ENCODE measurements at regions not wholly inside any gene's neighbourhood (a gene's known extent, or its start where the extent isn't known, plus 50 kb on each side); places are given as distances from the start of the nearest gene placed in this dataset.

- no peak overlapping the region for H3K4me3 ChIP-seq
- H3K4me1 ChIP-seq (replicated peaks in 1 of 2): no peaks in the 10 kb centered on the region
- no peaks in the 10 kb centered on the region for H3K36me3 ChIP-seq (replicated peaks in 1 of 2)
- intact Hi-C loops (cut with DNase I): no loop called here
- no peak for TF ChIP-seq CTCF (IDR thresholded peaks at IDR 0.05)
- 14 to 24% (median 22%) methylated on average over 2 of the region's 2 CpGs for WGBS, 4 donors
- no peak for DNase-seq
- H3K27ac ChIP-seq: no peak overlapping the region
- H3K27me3 ChIP-seq: no peaks in the 10 kb centered on the region
- H3K9me3 ChIP-seq (replicated peaks in 1 of 3): no peaks in the 10 kb centered on the region
These were observed 888.4 kb upstream of the GJE1 start for GRCh38 chr6:141244366-141244765.

- DNase-seq: no peak
- Histone ChIP-seq H3K4me1 (replicated peaks in 1 of 2) (no peaks in the 10 kb centered on the region), H3K27me3 (no peaks in the 10 kb centered on the region), H3K27ac (no peak overlapping the region), H3K9me3 (replicated peaks in 1 of 3) (no peaks in the 10 kb centered on the region), H3K4me3 (no peak overlapping the region), H3K36me3 (replicated peaks in 1 of 2) (no peaks in the 10 kb centered on the region)
- intact Hi-C loops (cut with DNase I): no loop called here
- WGBS, 4 donors: 49 to 69% (median 56%) methylated on average over 1 of the region's 1 CpG
- no peak for TF ChIP-seq CTCF (IDR thresholded peaks at IDR 0.05)
These were observed 889.8 kb upstream of the GJE1 start for GRCh38 chr6:141242957-141243356.

- Histone ChIP-seq H3K36me3 (replicated peaks in 1 of 2) (no peaks in the 10 kb centered on the region), H3K27me3 (no peaks in the 10 kb centered on the region), H3K4me3 (no peak overlapping the region), H3K4me1 (replicated peaks in 1 of 2) (no peaks in the 10 kb centered on the region), H3K27ac (no peak overlapping the region), H3K9me3 (replicated peaks in 1 of 3) (no peaks in the 10 kb centered on the region)
- intact Hi-C loops (cut with DNase I): no loop called here
- DNase-seq: no peak
- TF ChIP-seq CTCF (IDR thresholded peaks at IDR 0.05) (no peak), POLR2A (IDR thresholded peaks at IDR 0.05) (no peak)
These were observed 903.4 kb upstream of the GJE1 start for GRCh38 chr6:141229296-141229695.

- DNase-seq: no peak
- Histone ChIP-seq H3K9me3 (replicated peaks in 1 of 3) (peaks cover 0 to 7% (median 0%) of the 10 kb centered on the region in 3 donors), H3K4me3 (no peak overlapping the region), H3K4me1 (replicated peaks in 1 of 2) (no peaks in the 10 kb centered on the region), H3K27me3 (no peaks in the 10 kb centered on the region), H3K27ac (no peak overlapping the region), H3K36me3 (replicated peaks in 1 of 2) (no peaks in the 10 kb centered on the region)
- intact Hi-C loops (cut with DNase I): no loop called here
- TF ChIP-seq CTCF (IDR thresholded peaks at IDR 0.05): no peak
- no peak for TF ChIP-seq POLR2A (IDR thresholded peaks at IDR 0.05)
These were observed 914.1 kb upstream of the GJE1 start for GRCh38 chr6:141218583-141218982.

GRCh38 chr6:141216726-141217125 is 916.0 kb upstream of the GJE1 start:
- H3K4me3 ChIP-seq: no peak overlapping the region
- no peaks in the 10 kb centered on the region for H3K27me3 ChIP-seq
- no peak overlapping the region for H3K27ac ChIP-seq
- no peak for TF ChIP-seq POLR2A (IDR thresholded peaks at IDR 0.05)
- TF ChIP-seq CTCF (IDR thresholded peaks at IDR 0.05): no peak
- H3K9me3 ChIP-seq (replicated peaks in 1 of 3): peaks cover 0 to 7% (median 0%) of the 10 kb centered on the region in 3 donors
- intact Hi-C loops (cut with DNase I): no loop called here
- DNase-seq: no peak
- no peaks in the 10 kb centered on the region for H3K36me3 ChIP-seq (replicated peaks in 1 of 2)
- no peaks in the 10 kb centered on the region for H3K4me1 ChIP-seq (replicated peaks in 1 of 2)
